ENCODE measurements at regions not wholly inside any gene's neighbourhood (a gene's known extent, or its start where the extent isn't known, plus 50 kb on each side); places are given as distances from the start of the nearest gene placed in this dataset.
"Not testable (repeated sequence)": the region's sequence is repeated elsewhere in the genome, so short reads cannot be mapped to it uniquely, and the experiment has no call there.

GRCh38 chr15:96484830-96485229 lies 154.3 kb downstream of the NR2F2 start:
- no peak for TF ChIP-seq CTCF (IDR thresholded peaks at IDR 0.05; ENCODE audit: borderline replicate concordance, insufficient read depth, low read depth, low read length)
- no peak overlapping the region for H3K4me3 ChIP-seq (ENCODE audit: low read depth, low read length)

GRCh38 chr15:96487245-96487644 lies 156.7 kb downstream of the NR2F2 start:
- H3K4me3 ChIP-seq (ENCODE audit: low read depth, low read length): no peak overlapping the region
- no peak for TF ChIP-seq CTCF (IDR thresholded peaks at IDR 0.05; ENCODE audit: borderline replicate concordance, insufficient read depth, low read depth, low read length)

- H3K4me3 ChIP-seq (ENCODE audit: low read depth, low read length): not testable (repeated sequence)
These were observed 160.7 kb downstream of the NR2F2 start for GRCh38 chr15:96491066-96491699.

- H3K4me3 ChIP-seq (ENCODE audit: low read depth, low read length): not testable (repeated sequence)
These were observed 161.5 kb downstream of the NR2F2 start for GRCh38 chr15:96491700-96492644.

GRCh38 chr15:96494505-96494904 lies 164.0 kb downstream of the NR2F2 start:
- no peak overlapping the region for H3K4me3 ChIP-seq (ENCODE audit: low read depth, low read length)
- TF ChIP-seq CTCF (IDR thresholded peaks at IDR 0.05; ENCODE audit: borderline replicate concordance, insufficient read depth, low read depth, low read length): no peak

GRCh38 chr15:96495386-96495785 lies 164.9 kb downstream of the NR2F2 start:
- TF ChIP-seq CTCF (IDR thresholded peaks at IDR 0.05; ENCODE audit: borderline replicate concordance, insufficient read depth, low read depth, low read length): no peak
- no peak overlapping the region for H3K4me3 ChIP-seq (ENCODE audit: low read depth, low read length)

GRCh38 chr15:96497951-96498350 lies 167.5 kb downstream of the NR2F2 start:
- TF ChIP-seq CTCF (IDR thresholded peaks at IDR 0.05; ENCODE audit: borderline replicate concordance, insufficient read depth, low read depth, low read length): no peak

GRCh38 chr15:96500508-96500907 lies 170.0 kb downstream of the NR2F2 start:
- no peak overlapping the region for H3K4me3 ChIP-seq (ENCODE audit: low read depth, low read length)
- TF ChIP-seq CTCF (IDR thresholded peaks at IDR 0.05; ENCODE audit: borderline replicate concordance, insufficient read depth, low read depth, low read length): no peak

More at GRCh38 chr15:96497951-96498350, 167.5 kb downstream of the NR2F2 start:
- no peak overlapping the region for H3K4me3 ChIP-seq (ENCODE audit: low read depth, low read length)
